ENCODE measurements at regions not wholly inside any gene's neighbourhood (a gene's known extent, or its start where the extent isn't known, plus 50 kb on each side); places are given as distances from the start of the nearest gene placed in this dataset.

GRCh38 chr6:91443405-91443804, 856.5 kb upstream of the MAP3K7 start:
- TF ChIP-seq RXRA (IDR thresholded peaks at IDR 0.05) = no peak
- no peak for TF ChIP-seq NR2F2 (IDR thresholded peaks at IDR 0.05)
- no peak for TF ChIP-seq ZBTB33 (IDR thresholded peaks at IDR 0.05)
- no peak for TF ChIP-seq EGR1 (IDR thresholded peaks at IDR 0.05; ENCODE audit: low read depth in 2 of 2)
- TF ChIP-seq FOXA1 (IDR thresholded peaks at IDR 0.05) = no peak
- Histone ChIP-seq H3K9ac (ENCODE audit: low read depth in 1 of 2, low read length in 2 of 2) (no peak overlapping the region), H3K27ac (ENCODE audit: low read depth in 1 of 2, low read length in 2 of 2) (no peak overlapping the region), H3K4me3 (ENCODE audit: low read depth in 1 of 3, low read length in 3 of 3) (no peak overlapping the region), H3K36me3 (ENCODE audit: control insufficient read depth in 4 of 4, insufficient read depth in 3 of 4, low read depth in 1 of 4, low read length in 3 of 4) (no peaks in the 10 kb centered on the region), H3K9me3 (ENCODE audit: control insufficient read depth in 4 of 4, low read length in 3 of 4) (no peaks in the 10 kb centered on the region), H3K27me3 (ENCODE audit: control insufficient read depth in 4 of 4, insufficient read depth in 4 of 4, low read length in 3 of 4) (no peaks in the 10 kb centered on the region), H3K4me1 (ENCODE audit: control insufficient read depth in 4 of 4, insufficient read depth in 4 of 4, low read length in 3 of 4) (no peaks in the 10 kb centered on the region)
- 72% methylated on average over 1 of the region's 1 CpG for WGBS
- no peak for DNase-seq (ENCODE audit: low spot score)

- DNase-seq (ENCODE audit: low spot score) = no peak
- 87% methylated on average over 2 of the region's 2 CpGs for WGBS
These were observed 855.5 kb upstream of the MAP3K7 start for GRCh38 chr6:91442342-91442741.

More at GRCh38 chr6:91442342-91442741, 855.5 kb upstream of the MAP3K7 start:
- H3K27me3 ChIP-seq (ENCODE audit: control insufficient read depth in 4 of 4, insufficient read depth in 4 of 4, low read length in 3 of 4) = no peaks in the 10 kb centered on the region
- H3K27ac ChIP-seq (ENCODE audit: low read depth in 1 of 2, low read length in 2 of 2) = no peak overlapping the region
- no peaks in the 10 kb centered on the region for H3K36me3 ChIP-seq (ENCODE audit: control insufficient read depth in 4 of 4, insufficient read depth in 3 of 4, low read depth in 1 of 4, low read length in 3 of 4)
- no peaks in the 10 kb centered on the region for H3K9me3 ChIP-seq (ENCODE audit: control insufficient read depth in 4 of 4, low read length in 3 of 4)
- no peaks in the 10 kb centered on the region for H3K4me1 ChIP-seq (ENCODE audit: control insufficient read depth in 4 of 4, insufficient read depth in 4 of 4, low read length in 3 of 4)
- no peak overlapping the region for H3K9ac ChIP-seq (ENCODE audit: low read depth in 1 of 2, low read length in 2 of 2)
- TF ChIP-seq HNF4G (IDR thresholded peaks at IDR 0.05) (no peak), NR2F2 (IDR thresholded peaks at IDR 0.05) (no peak), SP1 (IDR thresholded peaks at IDR 0.05) (no peak), ATF3 (IDR thresholded peaks at IDR 0.05) (no peak), RXRA (IDR thresholded peaks at IDR 0.05) (no peak), RAD21 (IDR thresholded peaks at IDR 0.05) (no peak), REST (IDR thresholded peaks at IDR 0.05) (no peak), TAF1 (conservative IDR thresholded peaks at IDR 0.05) (no peak), ZBTB33 (IDR thresholded peaks at IDR 0.05) (no peak), GABPA (IDR thresholded peaks at IDR 0.05 in 1 of 2, conservative IDR thresholded peaks at IDR 0.05 in 1 of 2) (no peak), EGR1 (IDR thresholded peaks at IDR 0.05; ENCODE audit: low read depth in 2 of 2) (no peak), JUND (IDR thresholded peaks at IDR 0.05) (no peak), FOXA2 (IDR thresholded peaks at IDR 0.05) (no peak), MAX (IDR thresholded peaks at IDR 0.05) (no peak), CTCF (IDR thresholded peaks at IDR 0.05; ENCODE audit: low read depth, low read length, missing input control) (no peak), HNF4A (conservative IDR thresholded peaks at IDR 0.05) (no peak)
- H3K4me3 ChIP-seq (ENCODE audit: low read depth in 1 of 3, low read length in 3 of 3) = no peak overlapping the region

All from liver (tissue), 8 donors.